CD4-positive, alpha-beta T cell treated with Interleukin-4 for 4 hours (primary cell): ENCODE measurements at regions not wholly inside any gene's neighbourhood (a gene's known extent, or its start where the extent isn't known, plus 50 kb on each side); places are given as distances from the start of the nearest gene placed in this dataset.
"Not testable (repeated sequence)": the region's sequence is repeated elsewhere in the genome, so short reads cannot be mapped to it uniquely, and the experiment has no call there.

ENCODE experiments used
- DNase-seq: peaks from one replicate; pipeline ENCODE4 v3.0.0-alpha.2; 2020

DNA sequence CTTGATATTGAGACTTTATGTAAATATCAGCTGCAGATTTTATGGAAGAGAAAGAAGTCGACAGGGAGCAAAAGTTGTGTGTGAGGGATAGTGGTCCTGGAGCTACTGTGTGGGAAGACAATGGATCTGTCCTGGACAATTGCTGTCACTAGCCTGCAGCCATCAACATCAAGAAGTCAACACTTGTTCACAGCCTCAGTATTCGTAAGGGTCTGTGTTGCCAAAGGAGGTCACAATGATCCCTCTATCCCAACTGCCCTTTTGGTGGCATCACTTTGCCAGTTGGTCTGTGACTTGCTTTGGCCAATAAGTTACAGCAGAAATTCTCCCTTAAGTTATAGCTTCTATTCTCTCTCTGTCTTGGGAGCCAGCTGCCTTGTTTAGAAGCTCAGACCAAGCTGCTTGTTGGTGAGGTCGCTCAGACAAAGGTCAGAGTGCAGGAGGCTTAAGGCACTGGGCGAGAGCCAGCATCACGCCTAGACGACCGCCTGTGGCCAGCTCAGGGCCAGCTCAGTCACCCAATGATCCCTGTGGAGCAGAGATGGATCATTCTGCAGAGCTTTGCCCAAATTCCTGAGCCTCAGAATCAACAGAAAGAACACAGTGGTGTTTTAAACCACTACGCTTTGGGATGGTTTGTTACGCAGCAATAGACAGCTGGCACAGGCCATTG, 134.9 kb downstream of the RHOU start:
- no peak for DNase-seq

DNA sequence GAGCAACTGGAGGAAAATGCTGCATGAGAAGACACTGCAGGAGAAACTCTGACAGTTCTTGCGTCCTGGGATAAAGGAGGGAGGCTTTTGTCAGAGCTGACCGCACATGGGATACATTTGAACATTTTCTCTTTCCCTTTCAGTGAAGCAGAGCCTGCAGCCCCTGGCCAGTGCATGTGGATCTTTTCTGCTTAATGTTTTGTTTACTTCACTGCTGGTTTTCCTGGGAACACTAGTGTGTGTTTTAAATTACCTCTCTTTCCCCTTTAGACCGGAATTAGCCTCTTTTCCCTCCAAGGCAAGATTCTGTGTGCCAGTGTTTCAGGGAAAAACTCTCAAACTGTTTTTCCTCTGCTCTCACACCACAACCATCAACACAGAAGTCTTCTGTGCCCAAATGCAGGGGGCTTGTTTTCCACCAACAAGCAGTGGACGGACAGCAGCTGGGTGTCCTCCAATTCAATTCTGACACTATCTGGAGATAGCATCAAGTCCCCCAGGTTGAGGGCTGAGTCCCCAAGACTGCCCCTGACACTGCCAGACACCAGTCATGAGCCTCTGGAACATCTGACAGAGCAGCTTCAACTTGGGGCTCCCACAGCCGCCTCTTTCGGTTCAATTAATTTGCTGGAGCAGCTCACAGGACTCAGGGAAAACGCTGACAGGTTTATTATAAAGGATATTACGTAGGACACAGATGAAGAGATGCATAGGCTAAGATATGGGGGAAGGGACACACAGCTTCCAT, 136.2 kb downstream of the RHOU start:
- no peak for DNase-seq

DNA sequence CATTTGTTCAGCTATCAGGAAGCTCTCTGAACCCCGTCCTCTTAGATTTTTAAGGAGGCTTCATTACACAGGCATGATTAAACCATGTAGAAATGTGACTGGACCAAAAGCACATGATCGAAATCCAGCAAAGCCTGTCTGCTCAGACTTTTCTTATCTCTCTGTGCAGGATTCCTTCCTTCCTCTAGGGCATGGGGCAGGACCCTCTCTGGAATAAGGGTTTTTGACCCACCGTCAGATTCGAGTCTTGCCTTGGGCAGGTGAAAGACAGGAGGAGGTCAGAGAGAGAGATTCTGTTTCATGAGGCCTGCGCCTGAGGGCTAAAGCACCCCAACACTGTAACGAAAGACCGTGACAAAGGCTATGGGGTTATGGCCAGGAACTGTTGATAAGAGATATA, 136.8 kb downstream of the RHOU start:
- no peak for DNase-seq

DNA sequence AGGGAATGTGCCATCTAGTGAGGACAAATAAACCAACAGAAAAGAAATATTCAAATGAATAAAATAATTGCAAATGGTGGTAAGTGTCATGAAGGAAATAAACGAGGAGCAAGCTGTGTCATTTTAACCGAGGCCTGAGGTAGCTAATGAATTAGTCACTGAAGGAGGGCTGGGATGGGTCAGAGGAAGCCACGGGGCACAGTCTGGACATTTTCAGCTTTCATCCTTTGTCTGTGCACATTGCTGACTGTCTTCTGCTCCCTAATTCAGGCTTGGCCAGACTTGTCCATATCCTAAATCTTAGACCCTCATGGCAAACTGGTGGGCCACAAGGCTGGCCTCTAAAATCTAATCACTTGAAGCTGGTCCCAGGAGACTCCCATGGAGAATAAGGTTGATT, 138.4 kb downstream of the RHOU start:
- DNase-seq = no peak

DNA sequence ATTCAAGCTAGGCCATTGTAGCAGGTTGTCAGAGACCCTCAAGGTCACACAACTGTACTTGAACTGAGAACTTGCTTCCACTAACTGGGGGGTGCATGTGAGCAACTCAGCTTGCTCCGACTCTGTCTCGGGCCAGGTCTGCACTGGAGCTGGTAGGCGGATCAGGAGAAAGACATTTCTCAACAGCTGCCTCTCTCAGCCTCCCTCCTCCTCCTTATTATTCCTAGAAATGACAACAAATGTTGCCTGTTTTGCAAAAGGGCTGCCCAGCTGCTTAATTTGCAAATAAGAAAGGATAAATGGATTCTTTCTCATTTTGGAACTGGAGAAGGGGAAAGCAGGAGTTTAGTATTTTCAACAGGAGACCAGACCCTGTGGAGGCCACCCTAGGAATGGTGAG, 140.5 kb downstream of the RHOU start:
- no peak for DNase-seq

DNA sequence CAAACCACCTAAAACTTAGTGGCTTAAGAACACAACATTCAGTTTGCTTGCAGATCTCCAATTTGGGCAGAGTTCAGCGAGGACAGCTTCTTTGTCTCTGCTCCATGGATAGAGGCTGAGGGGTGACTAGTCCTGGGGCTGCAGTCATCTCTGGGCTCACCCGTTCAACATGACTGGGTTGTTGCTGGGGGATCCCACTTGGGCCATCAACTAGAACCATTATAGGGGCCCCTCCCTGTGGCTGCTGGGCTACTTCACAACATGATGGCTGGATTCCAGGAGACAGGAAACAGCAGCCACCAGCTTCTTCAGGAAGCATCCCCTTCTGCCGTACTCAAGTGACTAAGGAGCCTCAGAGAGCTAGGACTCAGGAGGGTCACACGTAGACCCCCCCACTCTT, 140.9 kb downstream of the RHOU start:
- DNase-seq = no peak

DNA sequence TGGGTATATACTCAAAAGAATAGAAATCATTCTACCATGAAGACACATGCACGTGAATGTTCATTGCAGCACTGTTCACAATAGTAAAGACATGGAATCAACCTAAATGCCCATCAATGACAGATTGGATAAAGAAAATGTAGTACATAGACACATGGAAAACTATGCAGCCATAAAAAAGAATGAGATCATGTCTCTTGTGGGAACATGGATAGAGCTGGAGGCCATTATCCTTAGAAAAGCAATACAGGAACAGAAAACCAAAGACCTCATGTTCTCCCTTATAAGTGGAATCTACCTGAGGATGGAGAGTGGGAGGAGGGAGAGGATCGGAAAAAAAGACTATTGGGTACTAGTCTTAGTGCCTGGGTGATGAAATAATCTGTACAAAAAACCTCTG, 143.9 kb downstream of the RHOU start:
- DNase-seq = no peak

DNA sequence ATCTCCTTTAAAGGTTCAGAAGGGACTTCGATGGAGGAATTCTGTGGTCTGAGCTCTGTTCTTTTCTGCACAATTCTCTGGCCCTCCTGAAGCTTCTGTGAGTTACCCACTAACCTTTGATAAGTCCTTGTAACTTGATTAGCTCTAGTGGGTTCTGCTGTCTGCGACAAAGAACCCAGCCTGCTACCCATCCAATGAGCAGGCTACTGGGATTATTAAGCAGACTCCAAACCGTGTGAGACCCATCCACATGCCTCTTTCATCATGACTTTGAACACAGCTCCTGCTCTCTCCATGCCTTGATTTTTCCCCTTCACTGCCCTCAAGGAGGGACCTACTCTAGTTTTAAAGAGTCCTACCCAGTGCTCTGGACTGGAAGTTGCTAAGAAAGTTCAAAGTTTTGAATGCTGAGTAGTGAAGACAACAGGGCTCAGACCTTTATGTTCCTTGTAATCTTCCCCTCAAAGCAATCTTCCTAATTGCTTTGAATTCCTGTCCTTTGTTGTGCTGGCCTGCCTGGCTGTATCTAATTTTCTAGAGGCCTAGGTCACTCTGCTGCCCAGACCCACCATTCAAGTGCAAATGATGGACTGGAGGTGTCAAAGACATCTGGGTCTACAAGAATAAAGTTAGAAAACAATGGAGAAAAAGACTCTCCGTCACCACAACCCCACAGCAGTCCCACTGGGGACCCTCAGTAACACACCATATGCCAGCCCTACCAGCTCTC, 146.9 kb downstream of the RHOU start:
- DNase-seq = no peak

DNA sequence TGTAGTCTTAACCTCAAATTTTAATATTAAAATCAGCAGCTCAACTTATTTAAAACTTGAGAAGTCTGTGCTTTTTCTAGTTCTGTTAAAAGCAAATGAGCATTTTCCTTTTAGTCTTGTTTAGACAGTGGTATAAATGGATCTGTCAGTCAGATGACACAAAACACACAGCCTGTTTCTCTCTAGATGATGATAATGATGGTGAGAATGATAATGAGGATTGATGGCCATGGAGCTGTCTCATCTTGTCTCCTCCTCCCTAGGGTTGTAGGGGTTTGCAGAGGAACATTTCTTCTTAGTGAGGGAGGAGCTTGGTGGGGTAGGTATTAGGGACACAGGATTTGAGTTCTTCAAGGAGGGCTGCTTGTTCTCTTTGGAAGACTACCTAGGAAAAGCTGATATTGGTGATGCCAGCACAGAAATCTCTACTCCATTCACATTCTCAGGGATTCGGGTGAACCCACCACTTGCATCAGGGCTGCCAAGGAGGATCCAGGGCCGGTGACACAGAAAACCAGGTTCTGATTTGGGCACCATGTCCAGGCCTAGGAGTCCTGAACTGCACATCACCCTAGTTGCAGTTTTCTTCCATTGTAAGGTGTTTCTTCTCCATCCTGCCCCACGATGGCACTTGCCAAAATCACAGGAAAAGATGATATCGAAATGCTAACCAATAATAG, 147.6 kb downstream of the RHOU start:
- DNase-seq = no peak

DNA sequence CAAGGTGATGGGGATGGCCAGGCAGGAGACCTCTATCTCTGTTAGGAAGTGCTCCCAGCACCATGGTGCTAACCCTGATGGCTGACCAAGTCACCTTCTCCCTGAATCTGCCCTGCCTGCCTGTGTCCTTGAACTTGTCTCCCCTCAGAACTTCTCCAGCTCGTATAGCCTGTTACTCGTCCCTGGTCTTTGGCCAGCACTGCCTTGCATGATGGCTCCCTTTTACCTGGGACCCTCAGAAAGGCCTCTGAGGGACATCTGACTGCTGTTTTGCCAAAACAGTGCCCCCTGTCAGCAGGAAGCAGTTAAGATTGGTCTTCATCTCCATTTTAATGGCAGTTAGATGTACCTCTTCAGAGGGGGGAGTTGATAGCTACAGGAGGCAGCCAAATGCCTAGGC, 148.3 kb downstream of the RHOU start:
- no peak for DNase-seq

DNA sequence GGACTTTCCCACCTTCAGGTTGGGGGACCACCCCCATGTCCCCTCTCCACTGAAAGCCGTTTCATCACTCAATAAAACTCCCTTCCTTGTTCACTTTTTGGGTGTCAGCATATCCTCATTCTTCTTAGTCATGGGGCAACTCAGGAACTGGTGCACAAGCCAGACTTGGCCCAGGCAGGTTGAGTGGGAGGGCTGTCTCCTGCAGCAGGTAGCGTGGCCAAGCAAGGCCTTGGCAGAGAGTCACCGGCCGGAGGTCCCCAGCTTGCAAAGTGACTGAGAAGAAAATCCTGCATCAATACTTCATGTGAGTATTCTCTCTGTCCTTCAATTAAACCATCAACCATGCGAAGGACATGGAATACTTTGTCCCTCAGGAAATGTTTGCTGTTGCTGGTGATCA, 148.9 kb downstream of the RHOU start:
- no peak for DNase-seq

DNA sequence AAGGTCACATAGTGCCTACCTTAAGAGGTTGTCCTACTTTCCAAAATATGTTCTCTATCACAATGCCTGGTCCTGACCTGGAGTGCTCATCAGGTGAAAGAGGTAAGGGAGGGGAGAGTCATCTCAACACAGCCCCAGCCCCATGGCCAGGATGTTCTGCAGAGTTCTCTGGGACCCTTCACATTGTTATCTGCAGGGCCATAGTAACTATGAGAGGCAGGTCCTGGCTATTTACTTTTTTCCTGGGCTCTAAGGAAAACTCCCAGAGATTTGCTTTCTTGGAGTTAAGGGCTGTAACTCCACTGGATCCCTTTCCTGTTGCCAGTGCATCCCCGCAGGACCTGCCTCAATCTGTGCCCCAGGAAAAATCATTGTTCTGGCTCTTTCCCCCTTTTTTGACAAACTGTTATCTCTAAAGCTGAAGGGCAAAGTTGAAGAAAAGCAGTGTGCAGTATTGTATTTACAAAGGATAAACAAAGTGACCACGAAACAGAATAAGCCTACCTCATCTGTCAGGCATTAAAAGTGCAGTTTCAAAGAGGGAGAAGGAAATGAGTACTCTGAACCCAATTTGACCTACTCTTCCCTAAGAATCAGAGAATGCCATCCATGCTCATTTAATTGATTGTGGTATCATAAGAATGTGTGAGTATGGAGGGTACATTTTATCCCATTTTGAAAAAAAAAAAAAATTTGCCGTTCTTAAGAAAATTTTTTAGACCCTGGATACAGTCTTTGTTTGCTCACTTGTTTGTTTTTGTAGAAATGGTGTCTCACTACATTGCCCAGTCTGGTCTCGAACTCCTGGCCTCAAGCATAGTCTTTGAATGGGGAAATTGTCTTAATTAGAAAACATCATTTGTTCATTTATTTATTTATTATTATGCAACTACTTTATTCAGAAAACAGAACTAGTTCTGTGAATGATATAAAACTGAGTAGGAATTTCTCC, 149.6 kb downstream of the RHOU start:
- no peak for DNase-seq

DNA sequence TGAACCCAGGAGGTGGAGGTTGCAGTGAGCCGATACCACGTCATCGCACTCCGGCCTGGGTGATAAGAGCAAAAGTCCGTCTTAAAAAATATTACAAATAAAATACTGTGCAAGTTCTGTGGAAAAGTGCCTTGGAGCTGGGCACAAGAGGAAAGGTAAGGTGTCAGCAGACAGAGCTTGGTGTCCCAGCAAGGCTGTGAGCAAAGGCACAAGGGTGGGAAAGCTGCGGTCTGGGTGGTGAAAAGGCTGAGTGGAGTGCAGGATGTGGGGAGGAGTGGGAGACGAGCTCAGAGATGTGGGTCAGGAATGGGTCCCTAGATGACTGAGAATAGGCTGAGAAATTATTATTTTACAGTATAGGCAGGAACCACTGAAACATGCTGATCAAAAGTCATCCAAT, 150.6 kb downstream of the RHOU start:
- no peak for DNase-seq

DNA sequence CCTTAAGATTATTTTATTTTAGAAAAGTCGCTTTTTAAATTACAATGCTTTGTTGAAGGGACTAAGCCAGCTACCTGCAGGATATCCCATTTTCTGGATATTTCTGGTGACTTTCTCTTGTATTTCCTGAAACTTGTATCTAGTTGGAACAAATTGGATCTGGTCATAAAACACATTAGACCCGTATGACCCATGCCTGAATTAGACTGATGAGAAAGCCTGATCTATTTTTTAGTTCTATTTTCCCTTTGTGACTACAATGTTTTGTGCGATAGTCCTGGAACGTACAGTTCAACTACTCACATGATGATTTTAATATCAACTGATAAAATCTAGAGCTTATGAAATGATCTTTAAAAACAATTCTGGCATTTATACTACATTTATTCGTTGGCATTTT, 151.8 kb downstream of the RHOU start:
- DNase-seq = no peak

DNA sequence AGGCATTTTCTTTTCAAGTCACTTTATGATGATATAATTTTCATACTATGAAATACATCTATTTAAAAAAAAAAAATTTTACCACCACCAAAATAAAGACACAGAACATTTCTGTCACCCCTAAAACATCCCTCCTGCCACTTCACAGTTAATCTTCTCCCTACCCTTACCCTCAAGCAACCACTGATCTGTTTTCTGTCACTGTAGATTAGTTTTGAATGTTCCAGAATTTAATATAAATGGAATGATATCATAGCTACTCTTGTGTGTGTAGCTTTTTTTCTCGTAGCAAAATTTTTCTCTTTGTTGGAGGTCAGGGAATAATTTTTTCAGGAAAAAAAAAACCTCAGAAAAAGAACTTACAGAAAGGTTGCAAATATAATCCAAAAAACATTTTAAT, 152.7 kb downstream of the RHOU start:
- DNase-seq = no peak

DNA sequence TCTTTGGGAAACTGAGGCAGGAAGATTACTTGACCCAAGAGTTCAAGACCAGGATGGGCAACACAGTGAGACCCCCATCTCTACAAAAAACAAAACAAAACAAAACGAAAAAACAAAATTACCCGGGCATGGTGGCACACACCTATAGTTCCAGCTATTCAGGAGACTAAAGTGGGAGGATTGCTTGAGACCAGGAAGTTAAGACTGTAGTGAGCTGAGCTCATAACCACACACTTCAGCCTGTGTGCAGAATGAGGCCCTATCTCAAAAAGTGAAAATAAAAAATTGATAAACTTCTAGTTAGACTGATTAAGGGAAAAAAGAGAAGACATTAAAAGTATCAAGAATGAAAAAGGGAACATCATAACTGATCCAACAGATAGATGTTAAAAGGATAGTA, 154.0 kb downstream of the RHOU start:
- DNase-seq = no peak

DNA sequence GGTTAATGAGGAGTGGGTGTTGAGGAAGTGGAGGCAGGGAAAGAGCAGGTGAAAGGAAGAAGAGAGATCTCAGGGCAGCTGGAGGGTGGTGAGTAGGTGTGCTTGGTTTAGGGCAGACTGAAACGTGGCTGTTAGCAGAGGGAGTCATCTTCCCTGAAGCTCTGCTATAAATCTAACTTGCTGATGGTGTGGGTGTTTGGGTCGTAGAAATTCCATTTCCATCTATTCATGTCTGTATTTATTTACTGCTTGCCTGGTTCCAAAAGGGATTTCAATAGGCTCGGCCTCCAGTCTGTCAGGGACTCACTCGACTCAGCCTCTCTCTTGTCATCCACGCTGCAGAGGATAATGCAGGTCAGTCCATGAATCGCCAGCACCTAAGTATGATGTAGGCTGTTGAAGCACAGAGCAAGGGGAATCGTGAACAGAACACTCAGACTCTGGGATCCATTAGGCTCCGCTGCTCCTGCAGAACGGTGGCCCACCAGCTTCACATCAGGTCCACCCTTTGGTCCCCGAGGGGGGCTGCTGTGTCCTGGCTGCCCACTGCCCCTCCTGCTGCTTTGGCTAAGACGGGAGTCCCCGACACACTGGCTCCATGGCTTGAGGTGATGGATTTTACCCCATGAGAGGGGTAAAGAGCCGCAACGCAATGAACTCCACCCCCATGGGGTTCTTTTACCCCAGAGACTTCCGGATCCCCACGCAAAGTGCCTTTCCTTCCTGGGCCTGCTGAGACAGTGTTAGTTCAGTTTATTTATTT, 156.2 kb downstream of the RHOU start:
- no peak for DNase-seq

DNA sequence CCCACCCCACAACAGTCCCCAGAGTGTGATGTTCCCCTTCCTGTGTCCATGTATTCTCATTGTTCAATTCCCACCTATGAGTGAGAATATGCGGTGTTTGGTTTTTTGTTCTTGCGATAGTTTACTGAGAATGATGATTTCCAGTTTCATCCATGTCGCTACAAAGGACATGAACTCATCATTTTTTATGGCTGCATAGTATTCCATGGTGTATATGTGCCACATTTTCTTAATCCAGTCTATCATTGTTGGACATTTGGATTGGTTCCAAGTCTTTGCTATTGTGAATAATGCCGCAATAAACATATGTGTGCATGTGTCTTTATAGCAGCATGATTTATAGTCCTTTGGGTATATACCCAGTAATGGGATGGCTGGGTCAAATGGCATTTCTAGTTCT, 156.9 kb downstream of the RHOU start:
- DNase-seq = not testable (repeated sequence)

DNA sequence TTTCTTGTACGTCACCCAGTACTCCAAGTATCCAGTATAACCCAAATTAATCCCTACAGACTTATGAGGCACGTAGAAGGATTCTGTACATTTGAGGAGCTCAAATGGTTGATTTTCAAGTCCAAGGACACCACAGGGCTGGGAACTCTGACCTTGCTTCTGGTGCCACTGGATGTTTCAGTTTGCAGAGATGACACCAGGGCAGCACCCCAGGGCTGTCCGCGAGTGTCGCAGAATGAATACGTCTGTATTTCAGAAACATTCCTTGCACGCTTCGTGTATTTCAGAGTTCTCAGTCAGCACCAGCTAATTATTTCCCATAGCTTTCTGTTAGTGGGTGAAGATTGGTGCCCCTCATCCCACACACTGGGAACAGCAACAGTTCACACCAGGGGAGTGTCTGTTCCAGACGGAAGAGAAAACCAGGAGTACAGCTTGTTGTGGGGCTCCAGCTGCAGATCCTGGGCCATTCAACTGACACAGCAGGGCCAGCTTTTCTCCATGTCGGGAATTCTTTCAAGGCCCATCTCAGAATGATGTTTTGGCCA, 159.2 kb downstream of the RHOU start:
- DNase-seq = no peak

DNA sequence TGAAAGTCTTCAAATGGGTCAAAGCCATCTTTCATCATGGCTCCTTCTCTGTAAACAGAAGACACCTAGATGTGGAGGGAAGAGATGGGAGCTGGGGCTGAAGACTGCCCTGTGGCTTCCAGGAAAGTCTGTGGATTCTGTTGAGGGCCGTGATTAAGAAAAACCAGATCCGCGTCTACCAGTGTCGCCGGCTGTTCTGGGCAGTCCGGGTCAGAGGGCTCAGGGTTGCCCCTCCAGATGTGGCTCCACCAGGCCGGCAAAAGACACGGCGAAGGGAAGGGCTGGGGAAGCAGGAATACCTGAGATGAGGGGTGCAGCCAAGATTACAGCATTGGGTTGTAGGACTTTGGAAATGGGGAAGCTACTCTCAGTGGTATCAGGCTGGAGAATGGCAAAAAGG, 162.6 kb downstream of the RHOU start:
- DNase-seq = no peak

DNA sequence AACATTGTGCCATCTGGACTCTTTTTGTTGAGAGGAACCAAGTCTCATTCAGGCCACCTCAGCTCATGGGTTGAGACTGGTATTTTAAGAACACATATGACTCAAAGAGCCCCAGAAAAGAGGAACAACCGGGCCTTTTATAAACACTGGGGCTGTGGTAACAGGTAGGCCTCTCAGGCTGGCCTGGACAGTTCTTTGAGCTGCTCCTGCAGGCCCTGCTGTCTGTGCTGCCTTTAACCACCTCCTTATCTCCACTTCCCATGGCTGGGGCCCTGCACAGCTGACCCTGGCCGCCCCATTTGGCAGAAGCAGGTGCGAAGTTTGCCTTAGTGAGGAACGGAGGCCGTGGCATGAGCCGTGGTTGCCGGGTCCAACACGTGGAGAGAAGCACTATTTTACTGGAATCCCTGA, 163.3 kb downstream of the RHOU start:
- no peak for DNase-seq
